ENCODE measurements at regions not wholly inside any gene's neighbourhood (a gene's known extent, or its start where the extent isn't known, plus 50 kb on each side); places are given as distances from the start of the nearest gene placed in this dataset.

DNA sequence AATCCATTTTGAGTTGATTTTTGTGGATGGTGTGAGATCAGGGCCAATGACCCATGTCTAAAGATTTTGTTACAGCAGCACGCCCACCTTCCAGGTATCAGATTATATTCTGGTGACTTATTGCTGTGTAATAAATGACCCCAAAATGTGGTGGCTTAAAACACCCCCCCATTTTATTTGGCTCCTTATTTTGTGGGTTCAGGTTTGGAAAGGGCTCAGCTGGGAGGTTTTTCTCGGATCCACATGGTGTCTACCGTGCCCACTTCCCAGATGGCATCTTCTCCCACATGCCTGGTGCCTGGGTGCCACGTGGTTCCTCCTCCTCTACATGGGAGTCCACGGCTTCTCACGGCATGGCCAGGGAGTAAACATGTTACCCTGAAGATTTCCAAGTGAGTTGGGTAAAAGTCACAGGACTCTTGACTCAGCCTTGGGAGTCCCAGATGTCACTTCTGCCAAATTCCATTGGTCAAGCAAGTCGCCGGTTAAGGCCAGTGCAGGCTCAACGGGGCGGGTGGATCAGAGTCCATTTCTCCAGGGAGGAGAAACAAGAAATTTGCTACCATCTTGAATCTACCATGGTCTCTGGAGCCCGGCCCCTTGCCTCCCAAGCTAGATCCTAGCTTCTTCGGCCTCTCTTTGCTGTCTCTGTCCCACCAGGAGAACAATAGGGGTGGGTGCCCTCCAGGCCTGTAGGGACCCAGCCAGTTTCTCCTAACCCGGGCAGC, 214.3 kb downstream of the KIF26A start:
- no peak for DNase-seq (ENCODE audit: low read depth)
- no peak overlapping the region for H3K4me3 ChIP-seq (ENCODE audit: low read depth, low read length)
- TF ChIP-seq, protein P1, sequence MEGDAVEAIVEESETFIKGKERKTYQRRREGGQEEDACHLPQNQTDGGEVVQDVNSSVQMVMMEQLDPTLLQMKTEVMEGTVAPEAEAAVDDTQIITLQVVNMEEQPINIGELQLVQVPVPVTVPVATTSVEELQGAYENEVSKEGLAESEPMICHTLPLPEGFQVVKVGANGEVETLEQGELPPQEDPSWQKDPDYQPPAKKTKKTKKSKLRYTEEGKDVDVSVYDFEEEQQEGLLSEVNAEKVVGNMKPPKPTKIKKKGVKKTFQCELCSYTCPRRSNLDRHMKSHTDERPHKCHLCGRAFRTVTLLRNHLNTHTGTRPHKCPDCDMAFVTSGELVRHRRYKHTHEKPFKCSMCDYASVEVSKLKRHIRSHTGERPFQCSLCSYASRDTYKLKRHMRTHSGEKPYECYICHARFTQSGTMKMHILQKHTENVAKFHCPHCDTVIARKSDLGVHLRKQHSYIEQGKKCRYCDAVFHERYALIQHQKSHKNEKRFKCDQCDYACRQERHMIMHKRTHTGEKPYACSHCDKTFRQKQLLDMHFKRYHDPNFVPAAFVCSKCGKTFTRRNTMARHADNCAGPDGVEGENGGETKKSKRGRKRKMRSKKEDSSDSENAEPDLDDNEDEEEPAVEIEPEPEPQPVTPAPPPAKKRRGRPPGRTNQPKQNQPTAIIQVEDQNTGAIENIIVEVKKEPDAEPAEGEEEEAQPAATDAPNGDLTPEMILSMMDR (IDR thresholded peaks at IDR 0.05; ENCODE audit: control insufficient read depth, extremely low read depth, insufficient read depth): no peak

DNA sequence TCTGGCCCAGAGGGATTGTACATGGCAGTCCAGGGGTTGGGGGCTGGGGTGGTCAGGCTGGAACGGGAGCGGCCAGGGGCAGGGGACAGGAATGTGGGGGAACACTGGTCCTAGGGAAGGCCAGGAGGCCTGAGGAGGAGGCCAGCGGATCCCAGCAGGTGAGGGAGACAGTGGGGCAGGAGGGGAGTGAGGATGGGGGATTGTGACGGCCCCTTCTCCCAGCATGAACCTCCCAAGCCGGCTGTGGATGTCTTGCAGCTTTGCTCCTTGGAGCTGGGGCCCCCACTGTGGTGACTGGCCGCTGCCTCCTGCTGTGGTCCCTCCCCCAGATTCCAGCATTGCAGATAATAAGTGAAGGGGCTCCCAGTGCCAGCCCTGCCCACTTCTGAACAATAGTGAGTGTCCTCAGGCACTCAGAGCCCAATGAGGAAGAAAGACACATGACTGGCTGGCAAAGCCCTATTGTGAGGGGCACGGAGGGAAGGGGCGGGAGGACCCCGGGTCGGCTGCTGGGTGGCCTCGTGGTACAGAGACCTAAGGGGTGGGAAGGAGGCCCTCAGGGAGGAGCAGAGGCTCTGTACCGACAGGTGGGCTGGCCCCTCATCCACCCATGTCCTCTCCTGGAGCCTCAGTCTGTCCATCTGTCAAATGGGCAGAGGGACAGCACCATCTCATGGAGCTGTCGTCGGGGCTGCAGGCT, 215.0 kb downstream of the KIF26A start:
- no peak overlapping the region for H3K4me3 ChIP-seq (ENCODE audit: low read depth, low read length)
- TF ChIP-seq, protein P1 (IDR thresholded peaks at IDR 0.05; ENCODE audit: control insufficient read depth, extremely low read depth, insufficient read depth): no peak
- DNase-seq (ENCODE audit: low read depth): no peak

DNA sequence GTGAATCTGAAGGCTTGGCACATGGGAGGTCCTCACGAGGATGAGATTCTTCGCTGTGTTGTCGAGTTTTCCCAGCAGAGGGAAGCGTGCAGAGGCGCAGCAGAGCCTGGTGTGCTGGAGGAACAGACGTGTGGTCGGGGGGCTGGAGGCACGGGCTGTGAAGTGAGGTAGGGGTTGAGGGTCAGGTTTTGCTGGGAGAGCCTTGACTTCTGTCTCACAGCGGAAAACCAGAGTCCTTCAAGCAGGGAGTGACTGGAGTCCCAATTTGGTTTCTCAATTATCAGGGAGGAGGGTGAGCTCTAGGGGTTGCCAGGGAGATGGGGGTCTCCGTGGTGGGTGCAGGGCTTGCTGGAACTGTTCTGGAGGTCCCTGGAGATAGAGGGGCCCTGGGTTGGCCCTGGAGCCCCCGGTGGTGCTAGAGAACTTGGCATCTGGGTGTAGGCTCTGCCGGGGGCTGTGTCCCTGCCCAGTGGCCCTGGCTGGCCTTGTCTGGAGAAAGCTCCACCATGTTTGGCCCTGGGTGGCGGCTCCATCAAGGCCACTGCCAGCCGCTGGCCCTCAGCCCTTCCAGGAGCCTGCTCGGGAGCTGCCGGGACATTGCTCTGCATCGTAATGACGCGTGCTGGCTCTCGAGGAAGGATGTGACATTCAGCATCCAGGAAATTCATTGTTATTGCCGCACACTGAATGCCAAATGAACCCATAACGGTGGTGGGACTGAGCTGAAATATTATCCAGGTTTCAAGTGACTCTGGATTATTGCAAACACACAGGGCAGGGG, 215.7 kb downstream of the KIF26A start:
- TF ChIP-seq, protein P1 (IDR thresholded peaks at IDR 0.05; ENCODE audit: control insufficient read depth, extremely low read depth, insufficient read depth): no peak
- no peak overlapping the region for H3K4me3 ChIP-seq (ENCODE audit: low read depth, low read length)
- DNase-seq (ENCODE audit: low read depth): no peak

DNA sequence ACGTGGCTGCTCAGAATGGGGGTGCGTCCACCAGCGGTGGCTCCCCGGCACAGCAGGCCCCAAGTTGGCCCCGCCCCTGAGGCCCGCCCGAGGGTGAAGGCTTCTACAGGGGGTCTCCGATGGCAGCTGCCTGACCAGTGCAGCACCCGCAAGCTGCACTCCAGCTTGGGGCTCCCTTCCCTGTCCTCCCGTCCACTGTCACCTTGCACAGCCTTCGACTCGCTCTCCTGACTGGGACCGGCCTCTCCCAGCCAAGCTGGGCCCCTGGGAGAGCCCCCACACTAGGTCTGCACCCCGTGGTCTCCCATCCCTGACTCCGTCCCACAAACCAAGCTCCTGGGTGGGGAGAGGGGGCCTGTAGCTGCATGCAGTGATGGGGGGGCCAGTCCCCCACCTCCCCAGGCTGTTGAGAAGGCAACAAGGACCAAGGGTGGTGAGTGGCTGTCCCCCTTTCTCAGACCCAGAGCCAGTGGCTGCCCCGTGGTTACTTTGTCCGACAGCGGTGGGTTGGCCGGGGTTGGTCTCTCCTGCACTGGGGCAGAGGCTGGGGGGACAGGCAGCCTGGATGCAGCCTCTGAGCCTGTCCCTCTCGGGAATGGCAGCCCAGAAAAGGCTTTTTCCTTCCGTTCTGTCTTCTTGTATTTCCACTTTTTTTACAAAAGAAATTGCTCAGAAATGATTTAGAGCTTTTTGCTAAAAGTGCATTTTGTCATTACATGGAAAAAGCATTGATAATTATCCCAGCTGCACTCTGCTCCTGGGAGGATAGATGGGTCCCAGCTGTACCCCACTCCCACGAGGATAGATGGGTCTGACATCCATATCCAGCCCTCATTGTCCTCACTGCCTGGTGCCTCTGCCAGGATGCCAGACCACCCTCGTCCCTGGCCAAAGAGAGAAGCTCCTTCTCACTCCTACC, 217.0 kb downstream of the KIF26A start:
- DNase-seq (ENCODE audit: low read depth): no peak
- TF ChIP-seq, protein P1 (IDR thresholded peaks at IDR 0.05; ENCODE audit: control insufficient read depth, extremely low read depth, insufficient read depth): no peak
- H3K4me3 ChIP-seq (ENCODE audit: low read depth, low read length): no peak overlapping the region

DNA sequence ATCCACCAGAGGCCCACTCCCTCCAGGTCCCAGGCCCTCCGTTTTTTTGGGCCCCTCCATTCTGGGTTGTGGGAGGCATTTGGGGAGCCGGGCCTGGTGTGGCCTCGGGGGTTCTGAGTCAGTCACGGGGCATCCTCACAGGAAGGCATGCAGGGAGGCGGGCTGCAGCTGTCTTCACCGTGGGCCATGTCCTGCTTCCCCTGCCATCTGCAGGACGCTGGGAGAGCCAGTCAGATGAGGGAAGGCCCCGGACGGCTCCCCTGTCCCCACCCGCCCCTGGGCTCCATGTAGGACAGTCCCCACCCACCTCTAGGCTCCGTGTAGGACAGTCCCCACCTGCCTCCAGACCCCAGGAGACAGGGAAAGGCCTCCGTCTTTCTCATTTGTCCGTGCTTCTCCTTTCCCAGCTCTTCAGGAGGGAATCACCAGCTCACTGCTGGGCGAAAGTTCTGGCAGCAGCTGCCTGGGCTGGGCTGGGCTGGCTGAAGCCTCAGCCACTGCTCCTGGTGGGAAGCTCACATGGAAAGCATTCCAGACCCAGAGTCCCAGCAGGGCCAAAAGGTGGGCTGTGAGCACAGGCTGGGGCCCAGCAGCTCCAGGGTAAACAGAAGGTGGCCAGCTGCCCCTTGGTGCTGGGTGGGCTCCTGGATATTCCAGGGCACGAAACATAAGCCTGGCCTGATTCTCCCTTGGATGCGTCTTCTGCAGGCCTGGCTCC, 217.8 kb downstream of the KIF26A start:
- DNase-seq (ENCODE audit: low read depth): no peak
- no peak overlapping the region for H3K4me3 ChIP-seq (ENCODE audit: low read depth, low read length)
- TF ChIP-seq, protein P1 (IDR thresholded peaks at IDR 0.05; ENCODE audit: control insufficient read depth, extremely low read depth, insufficient read depth): no peak

Data from LNCaP clone FGC (cell line).